ENCODE measurements at regions not wholly inside any gene's neighbourhood (a gene's known extent, or its start where the extent isn't known, plus 50 kb on each side); places are given as distances from the start of the nearest gene placed in this dataset.

DNA sequence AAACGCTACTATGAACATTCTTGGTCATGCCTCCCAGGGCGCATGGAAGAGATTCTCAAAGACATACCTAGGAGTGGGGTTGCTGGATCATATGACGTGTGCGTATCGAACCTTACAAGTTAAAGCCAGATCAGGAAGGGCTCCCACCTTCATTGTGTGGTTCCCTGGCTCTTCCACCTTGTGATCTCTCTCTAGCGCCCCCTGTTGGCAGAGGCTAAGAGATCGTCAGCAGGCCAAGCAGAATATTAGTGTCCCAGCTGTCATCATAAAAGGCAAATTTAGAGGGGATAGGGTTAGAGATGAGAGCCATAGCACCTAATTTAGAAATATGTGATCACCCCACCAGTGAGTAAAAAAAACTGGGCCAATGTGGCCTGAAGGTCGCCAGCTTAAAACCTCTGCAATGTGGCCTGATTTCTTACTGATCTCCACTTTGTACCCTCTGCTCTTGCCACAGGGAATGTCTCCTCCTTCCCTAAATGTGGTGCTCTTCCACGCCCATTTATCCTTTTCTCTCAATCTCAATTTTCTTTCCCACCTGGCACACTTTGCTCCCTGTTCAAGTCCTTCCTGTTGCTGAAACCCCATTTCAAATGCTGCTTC lies 91.7 kb upstream of the SHB start:
- TF ChIP-seq POLR2A (IDR thresholded peaks at IDR 0.05; ENCODE audit: low read depth, low read length) (no peak), POLR2AphosphoS5 (IDR thresholded peaks at IDR 0.05; ENCODE audit: low read depth, low read length) (no peak), TAF1 (IDR thresholded peaks at IDR 0.05; ENCODE audit: low read depth, low read length) (no peak)
